ENCODE measurements at regions not wholly inside any gene's neighbourhood (a gene's known extent, or its start where the extent isn't known, plus 50 kb on each side); places are given as distances from the start of the nearest gene placed in this dataset.

DNA sequence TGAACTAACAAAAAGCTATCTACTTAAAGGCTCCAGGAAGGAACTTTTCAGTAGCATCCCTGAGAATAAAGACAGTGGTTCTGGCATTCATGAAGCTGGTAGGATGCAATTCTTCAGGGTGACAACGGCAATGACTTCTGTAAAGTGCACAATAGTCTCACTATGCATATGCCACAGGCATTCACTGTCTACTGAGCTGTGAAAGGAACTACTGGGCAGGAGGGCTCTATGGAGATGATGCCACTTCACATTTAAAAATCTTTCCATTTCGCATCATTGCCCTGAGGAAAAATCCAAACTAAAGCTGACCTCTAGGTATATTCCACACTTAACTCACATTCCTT is 2020.6 kb upstream of the PCDH20 start:
- TF ChIP-seq, protein P1, sequence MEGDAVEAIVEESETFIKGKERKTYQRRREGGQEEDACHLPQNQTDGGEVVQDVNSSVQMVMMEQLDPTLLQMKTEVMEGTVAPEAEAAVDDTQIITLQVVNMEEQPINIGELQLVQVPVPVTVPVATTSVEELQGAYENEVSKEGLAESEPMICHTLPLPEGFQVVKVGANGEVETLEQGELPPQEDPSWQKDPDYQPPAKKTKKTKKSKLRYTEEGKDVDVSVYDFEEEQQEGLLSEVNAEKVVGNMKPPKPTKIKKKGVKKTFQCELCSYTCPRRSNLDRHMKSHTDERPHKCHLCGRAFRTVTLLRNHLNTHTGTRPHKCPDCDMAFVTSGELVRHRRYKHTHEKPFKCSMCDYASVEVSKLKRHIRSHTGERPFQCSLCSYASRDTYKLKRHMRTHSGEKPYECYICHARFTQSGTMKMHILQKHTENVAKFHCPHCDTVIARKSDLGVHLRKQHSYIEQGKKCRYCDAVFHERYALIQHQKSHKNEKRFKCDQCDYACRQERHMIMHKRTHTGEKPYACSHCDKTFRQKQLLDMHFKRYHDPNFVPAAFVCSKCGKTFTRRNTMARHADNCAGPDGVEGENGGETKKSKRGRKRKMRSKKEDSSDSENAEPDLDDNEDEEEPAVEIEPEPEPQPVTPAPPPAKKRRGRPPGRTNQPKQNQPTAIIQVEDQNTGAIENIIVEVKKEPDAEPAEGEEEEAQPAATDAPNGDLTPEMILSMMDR (IDR thresholded peaks at IDR 0.05): no peak
- no peak for TF ChIP-seq POLR2A (IDR thresholded peaks at IDR 0.05)
